Epithelial cell of proximal tubule (primary cell): ENCODE measurements at regions not wholly inside any gene's neighbourhood (a gene's known extent, or its start where the extent isn't known, plus 50 kb on each side); places are given as distances from the start of the nearest gene placed in this dataset.

Experiments used
- DNase-seq: peaks from one replicate; pipeline ENCODE4 v3.0.0-alpha.2; 2011; ENCODE audit warnings: low read depth
- H3K4me3 ChIP-seq: 2 replicates; pipeline ENCODE4 v1.5.1; 2011; ENCODE audit warnings: low read depth, mild to moderate bottlenecking, low read length
- CTCF ChIP-seq: conservative IDR thresholded peaks from 2 replicates; pipeline ENCODE4 v1.5.1; 2012; ENCODE audit warnings: low read depth, mild to moderate bottlenecking, low read length

DNA sequence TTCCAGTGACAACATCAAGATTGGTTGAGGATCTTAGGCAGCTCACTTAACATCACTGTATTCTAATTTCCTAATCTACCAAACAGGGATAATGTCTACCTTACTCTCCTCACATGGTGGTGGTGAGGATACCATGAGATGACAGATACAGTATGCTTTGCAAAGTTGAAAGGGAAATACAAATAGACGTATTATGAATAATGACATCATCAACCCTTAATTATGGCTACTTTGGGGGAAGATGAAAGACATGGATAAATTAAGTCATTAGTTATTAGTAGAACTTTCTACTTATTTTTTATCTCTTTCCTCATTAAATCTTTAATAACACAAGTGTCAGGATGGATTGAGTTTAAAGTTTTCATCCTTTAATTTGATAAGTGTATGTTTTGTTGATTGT is 532.5 kb downstream of the KLF12 start:
- DNase-seq = no peak
- TF ChIP-seq CTCF = no peak
- H3K4me3 ChIP-seq = no peak overlapping the region

DNA sequence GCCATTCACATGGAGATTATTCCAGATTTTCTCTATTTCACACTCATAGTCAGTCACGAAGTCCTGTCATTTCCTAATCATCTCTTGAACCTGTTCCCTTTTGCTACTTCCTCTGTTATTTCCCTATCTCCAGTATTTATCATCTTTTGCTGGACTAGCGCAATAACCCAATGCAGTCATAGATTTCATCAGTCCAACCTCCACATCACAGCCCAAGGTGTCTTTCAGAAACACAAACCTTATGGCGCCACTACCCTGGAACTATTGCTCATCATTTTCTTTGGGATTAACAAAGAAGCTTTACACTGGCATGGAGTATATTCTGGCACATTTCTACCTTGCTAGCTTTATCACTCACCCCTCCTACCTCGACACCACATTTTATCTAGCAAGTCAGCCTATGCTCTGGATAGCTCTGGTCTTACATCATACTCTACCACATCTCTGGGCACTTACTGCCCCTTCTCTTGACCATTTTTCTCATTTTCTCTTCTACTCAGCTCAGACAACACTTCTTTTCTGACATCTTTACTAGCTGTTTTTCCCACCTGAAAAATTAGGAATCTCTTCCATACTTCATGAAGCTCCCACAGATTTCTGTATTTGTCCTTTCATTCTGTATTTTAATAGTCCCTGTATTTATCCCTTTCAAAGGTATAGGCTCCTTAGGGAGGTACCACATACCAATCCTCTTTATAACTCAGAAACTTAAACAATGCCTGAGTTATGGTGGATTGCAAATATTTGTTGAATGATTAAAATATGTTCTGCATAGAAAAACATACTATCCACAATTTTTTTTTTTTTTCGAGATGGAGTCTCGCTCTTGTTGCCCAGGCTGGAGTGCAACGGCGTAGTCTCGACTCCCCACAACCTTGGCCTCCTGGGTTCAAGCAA is 534.7 kb downstream of the KLF12 start:
- H3K4me3 ChIP-seq = no peak overlapping the region
- no peak for DNase-seq
- TF ChIP-seq CTCF = no peak

- DNase-seq = no peak
- H3K4me3 ChIP-seq = no peak overlapping the region
- TF ChIP-seq CTCF = no peak
Measured at GRCh38 chr13:73598020-73598712, 536.0 kb downstream of the KLF12 start.

DNA sequence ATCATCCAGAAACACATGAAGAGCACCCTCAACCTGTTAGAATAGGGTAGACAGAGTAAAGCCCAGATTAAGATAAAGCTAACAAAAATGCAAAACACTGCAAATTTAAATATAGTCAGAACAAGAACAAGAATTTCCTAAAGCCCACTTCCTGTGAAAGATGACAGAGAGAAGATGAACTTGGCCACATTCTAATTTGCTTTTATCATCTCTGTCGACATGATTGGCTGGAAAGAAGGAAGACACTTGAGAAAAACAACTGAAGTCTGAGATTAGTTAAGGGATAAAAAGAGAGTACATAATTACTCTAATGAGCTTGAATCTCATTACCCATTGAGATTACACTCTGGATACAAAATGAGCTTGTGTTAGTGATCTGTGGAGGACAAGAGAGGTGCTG is 537.6 kb downstream of the KLF5 start:
- no peak for TF ChIP-seq CTCF
- no peak overlapping the region for H3K4me3 ChIP-seq
- no peak for DNase-seq

DNA sequence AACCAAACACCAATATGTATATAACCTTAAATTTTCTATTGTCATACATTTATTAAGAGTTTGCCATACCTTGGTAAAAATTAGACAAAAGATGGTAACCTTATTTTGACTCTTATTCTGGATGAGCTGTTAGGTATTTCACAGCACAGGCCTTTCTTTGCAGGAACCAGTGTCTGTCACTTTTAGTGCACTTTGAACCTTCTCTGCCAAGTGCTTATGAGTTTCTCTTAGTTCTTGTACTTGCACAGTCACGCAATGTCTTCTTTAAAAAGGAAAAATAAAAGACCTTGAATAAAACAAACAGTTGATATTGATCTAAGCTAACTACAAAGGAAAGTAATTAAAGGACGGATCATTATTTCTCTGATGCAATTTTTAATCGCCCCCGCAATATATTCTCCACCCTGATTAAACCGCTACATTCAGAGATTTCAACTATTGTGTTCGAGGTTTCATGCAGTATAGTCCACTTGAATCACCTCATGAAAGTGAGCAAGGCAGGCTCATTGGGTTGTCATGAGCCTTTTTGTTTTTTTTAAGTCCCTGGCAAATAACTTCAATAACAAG is 534.5 kb downstream of the KLF5 start:
- no peak overlapping the region for H3K4me3 ChIP-seq
- no peak for DNase-seq
- TF ChIP-seq CTCF = no peak

DNA sequence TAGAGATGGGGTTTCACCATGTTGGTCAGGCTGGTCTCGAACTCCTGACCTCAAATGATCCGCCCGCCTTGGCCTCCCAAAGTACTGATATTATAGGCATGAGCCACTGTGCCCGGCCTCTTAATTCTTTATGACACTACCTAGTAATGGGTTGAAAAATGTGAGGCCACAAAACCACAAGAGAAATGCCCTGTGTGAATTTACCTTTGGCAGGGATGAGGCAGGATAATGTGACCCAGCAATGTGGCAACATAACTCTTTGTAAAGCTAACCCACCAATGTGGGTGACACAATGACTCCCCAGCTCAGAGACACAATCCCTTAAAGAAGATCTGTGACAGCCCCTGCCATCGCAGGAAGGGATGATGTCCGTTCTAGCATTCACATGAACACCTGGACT is 533.1 kb downstream of the KLF5 start:
- no peak overlapping the region for H3K4me3 ChIP-seq
- DNase-seq = no peak
- TF ChIP-seq CTCF = no peak
